ENCODE measurements at regions not wholly inside any gene's neighbourhood (a gene's known extent, or its start where the extent isn't known, plus 50 kb on each side); places are given as distances from the start of the nearest gene placed in this dataset.
A peak's percentile ranks its signal among the peaks of the same experiment; 100 is the strongest.

- 0% methylated on average over 3 of the region's 3 CpGs for WGBS (ENCODE audit: low lambda C conversion rate)
- no peaks in the 10 kb centered on the region for H4K20me1 ChIP-seq (ENCODE audit: insufficient read depth, low read length)
- ChIA-PET POLR2A (no interaction called here), CTCF (ENCODE audit: low intra/inter-chr PET ratio, low total read pairs) (no interaction called here)
- H3K27me3 ChIP-seq (ENCODE audit: control insufficient read depth in 1 of 2, insufficient read depth in 2 of 2, low read length in 2 of 2) = peaks cover 0 to 3% of the 10 kb centered on the region in 2 experiments; a peak in 1 of 5 replicates
- H3K27ac ChIP-seq (ENCODE audit: extremely low read length, insufficient read depth, low read length) = no peak overlapping the region
- no peak for DNase-seq (ENCODE audit: low spot score)
- H3K4me1 ChIP-seq (ENCODE audit: insufficient read depth, low read length) = no peaks in the 10 kb centered on the region
- intact Hi-C loops (cut with micrococcal nuclease; ENCODE audit: unreplicated experiment) (no loop called here), in situ Hi-C loops (cut with HindIII; ENCODE audit: extremely low pct_ligation_motif_present, low pct_unique_long_range_greater_than_20kb) (no loop called here)
- ATAC-seq = no peak
- H3K9ac ChIP-seq (ENCODE audit: insufficient read depth, low read depth, low read length) = no peak overlapping the region
- no peak for FAIRE-seq
- TF ChIP-seq MXI1 (IDR thresholded peaks at IDR 0.05; ENCODE audit: borderline replicate concordance, low read depth, low read length) (no peak), SNAPC2 (CRISPR knock-in tag; IDR thresholded peaks at IDR 0.05) (no peak)
- no peak overlapping the region for H3K4me2 ChIP-seq (ENCODE audit: low read depth, low read length)
- BruUV-seq (replicated peaks) = no TSS peak
- H3K36me3 ChIP-seq (replicated peaks in 1 of 2; ENCODE audit: control insufficient read depth in 1 of 2, insufficient read depth in 2 of 2, low read length in 2 of 2) = no peaks in the 10 kb centered on the region
- H2AFZ ChIP-seq (ENCODE audit: low read length) = no peak overlapping the region
- H3K79me2 ChIP-seq (ENCODE audit: insufficient read depth, low read length) = no peaks in the 10 kb centered on the region
- no peak overlapping the region for H3K4me3 ChIP-seq (replicated peaks in 1 of 3; ENCODE audit: insufficient read depth in 1 of 3, low read depth in 2 of 3, low read length in 3 of 3)
- no peaks in the 10 kb centered on the region for H3K9me3 ChIP-seq (ENCODE audit: low read length)
These were observed 105.4 kb upstream of the KCNK2 start for GRCh38 chr1:214977110-214977509.

GRCh38 chr1:214977700-214978374 lies 104.7 kb upstream of the KCNK2 start:
- CTCF ChIA-PET (ENCODE audit: low intra/inter-chr PET ratio, low total read pairs) = no interaction called here
- no TSS peak for BruUV-seq (replicated peaks)

More at GRCh38 chr1:214977700-214978374, 104.7 kb upstream of the KCNK2 start:
- no peak overlapping the region for H3K27ac ChIP-seq (ENCODE audit: extremely low read length, insufficient read depth, low read length)
- WGBS (ENCODE audit: low lambda C conversion rate) = 0% methylated on average over 6 of the region's 6 CpGs
- H3K4me3 ChIP-seq (replicated peaks in 1 of 3; ENCODE audit: insufficient read depth in 1 of 3, low read depth in 2 of 3, low read length in 3 of 3) = no peak overlapping the region
- intact Hi-C loops (cut with micrococcal nuclease; ENCODE audit: unreplicated experiment) = no loop called here
- H3K4me1 ChIP-seq (ENCODE audit: insufficient read depth, low read length) = no peaks in the 10 kb centered on the region
- no peaks in the 10 kb centered on the region for H3K36me3 ChIP-seq (replicated peaks in 1 of 2; ENCODE audit: control insufficient read depth in 1 of 2, insufficient read depth in 2 of 2, low read length in 2 of 2)
- H3K79me2 ChIP-seq (ENCODE audit: insufficient read depth, low read length) = no peaks in the 10 kb centered on the region
- TF ChIP-seq ZNF550 (CRISPR knock-in tag; IDR thresholded peaks at IDR 0.05; ENCODE audit: borderline replicate concordance) (no peak), CEBPB (IDR thresholded peaks at IDR 0.05; ENCODE audit: borderline replicate concordance, low read depth, low read length) (peak; percentile 31; the same call in 1 of the 2 replicates), ISX (CRISPR knock-in tag; conservative IDR thresholded peaks at IDR 0.05) (no peak)
- H4K20me1 ChIP-seq (ENCODE audit: insufficient read depth, low read length) = no peaks in the 10 kb centered on the region
- H2AFZ ChIP-seq (ENCODE audit: low read length) = no peak overlapping the region
- ATAC-seq (no peak), FAIRE-seq (no peak), DNase-seq (ENCODE audit: low spot score) (no peak)
- H3K9me3 ChIP-seq (ENCODE audit: low read length) = no peaks in the 10 kb centered on the region
- H3K9ac ChIP-seq (ENCODE audit: insufficient read depth, low read depth, low read length) = no peak overlapping the region
- in situ Hi-C loops (cut with HindIII; ENCODE audit: extremely low pct_ligation_motif_present, low pct_unique_long_range_greater_than_20kb) = no loop called here
- H3K4me2 ChIP-seq (ENCODE audit: low read depth, low read length) = no peak overlapping the region
- H3K27me3 ChIP-seq (ENCODE audit: control insufficient read depth in 1 of 2, insufficient read depth in 2 of 2, low read length in 2 of 2) = peaks cover 0 to 3% of the 10 kb centered on the region in 2 experiments; a peak in 1 of 5 replicates
- POLR2A ChIA-PET = no interaction called here

All from HepG2 (cell line).